GM19467 (cell line): ENCODE measurements at regions not wholly inside any gene's neighbourhood (a gene's known extent, or its start where the extent isn't known, plus 50 kb on each side); places are given as distances from the start of the nearest gene placed in this dataset.
A peak's percentile ranks its signal among the peaks of the same experiment; 100 is the strongest.

Experiments
- ATAC-seq: cut with Tn5 transposase; IDR thresholded peaks from one replicate; pipeline ENCODE4 v1.9.1; 2021; ENCODE audit warnings: mild to moderate bottlenecking, moderate library complexity; ENCODE audit not compliant: unreplicated experiment

GRCh38 chr12:97082029-97082428 lies 175.0 kb downstream of the NEDD1 start:
- ATAC-seq, result no peak

GRCh38 chr12:97093187-97093683 lies 186.2 kb downstream of the NEDD1 start:
- no peak for ATAC-seq

- ATAC-seq, result no peak
Observed at GRCh38 chr12:97097734-97098133, 190.7 kb downstream of the NEDD1 start.

GRCh38 chr12:97109441-97109840 lies 202.4 kb downstream of the NEDD1 start:
- ATAC-seq, result no peak

GRCh38 chr12:97112136-97112535 lies 205.1 kb downstream of the NEDD1 start:
- no peak for ATAC-seq

GRCh38 chr12:97118796-97119375 lies 211.8 kb downstream of the NEDD1 start:
- ATAC-seq, result no peak

GRCh38 chr12:97127061-97127460 lies 220.0 kb downstream of the NEDD1 start:
- ATAC-seq, result no peak

- ATAC-seq, result no peak
Observed at GRCh38 chr12:97131220-97131981, 224.3 kb downstream of the NEDD1 start.

- no peak for ATAC-seq
Observed at GRCh38 chr12:97132270-97132669, 225.2 kb downstream of the NEDD1 start.

- no peak for ATAC-seq
Observed at GRCh38 chr12:97134495-97134894, 227.4 kb downstream of the NEDD1 start.

- no peak for ATAC-seq
Observed at GRCh38 chr12:97140355-97140754, 233.3 kb downstream of the NEDD1 start.

- ATAC-seq, result no peak
Observed at GRCh38 chr12:97142737-97143410, 235.8 kb downstream of the NEDD1 start.

- ATAC-seq, result peak; percentile 100
Observed at GRCh38 chr12:97148941-97149559, 242.0 kb downstream of the NEDD1 start.

- ATAC-seq, result no peak
Observed at GRCh38 chr12:97151481-97151880, 244.4 kb downstream of the NEDD1 start.

GRCh38 chr12:97159377-97159776 lies 252.3 kb downstream of the NEDD1 start:
- no peak for ATAC-seq

- ATAC-seq, result no peak
Observed at GRCh38 chr12:97160277-97160676, 253.2 kb downstream of the NEDD1 start.

- no peak for ATAC-seq
Observed at GRCh38 chr12:97162173-97162572, 255.1 kb downstream of the NEDD1 start.

GRCh38 chr12:97164936-97165335 lies 257.9 kb downstream of the NEDD1 start:
- no peak for ATAC-seq

- no peak for ATAC-seq
Observed at GRCh38 chr12:97167598-97167997, 260.5 kb downstream of the NEDD1 start.

GRCh38 chr12:97168804-97169203 lies 261.7 kb downstream of the NEDD1 start:
- no peak for ATAC-seq

GRCh38 chr12:97169889-97170567 lies 263.0 kb downstream of the NEDD1 start:
- ATAC-seq, result no peak
